ENCODE measurements at regions not wholly inside any gene's neighbourhood (a gene's known extent, or its start where the extent isn't known, plus 50 kb on each side); places are given as distances from the start of the nearest gene placed in this dataset.
"Not testable (repeated sequence)": the region's sequence is repeated elsewhere in the genome, so short reads cannot be mapped to it uniquely, and the experiment has no call there.

- no peak for FAIRE-seq
Observed at GRCh38 chr9:36521148-36521547, 51.5 kb upstream of the MELK start.

DNA sequence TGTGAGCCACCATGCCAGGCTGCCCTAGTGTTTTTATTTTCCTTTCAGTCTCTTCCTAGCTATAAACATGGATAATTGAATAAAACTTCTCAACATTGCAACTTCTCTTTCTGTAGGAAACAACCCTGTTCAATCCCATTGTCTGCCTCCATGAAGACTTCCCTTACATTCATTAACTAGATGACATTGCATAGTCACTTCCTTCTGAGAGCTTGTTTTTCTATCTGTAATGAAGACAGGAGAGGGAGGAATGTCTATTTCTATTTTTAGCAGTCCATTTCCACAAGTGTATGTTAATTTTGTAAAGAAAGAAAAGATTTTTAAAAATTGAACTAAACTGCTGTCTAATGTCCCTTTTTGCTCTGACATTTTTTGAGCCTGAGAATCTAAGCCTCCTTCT, 55.6 kb upstream of the MELK start:
- no peak for FAIRE-seq

- FAIRE-seq, result no peak
Observed at GRCh38 chr9:36504156-36504555, 68.5 kb upstream of the MELK start.

- FAIRE-seq, result no peak
Observed at GRCh38 chr9:36503172-36504088, 69.3 kb upstream of the MELK start.

GRCh38 chr9:36501727-36502126, 71.0 kb upstream of the MELK start:
- FAIRE-seq, result no peak

GRCh38 chr9:36500931-36501330, 71.8 kb upstream of the MELK start:
- not testable (repeated sequence) for FAIRE-seq

DNA sequence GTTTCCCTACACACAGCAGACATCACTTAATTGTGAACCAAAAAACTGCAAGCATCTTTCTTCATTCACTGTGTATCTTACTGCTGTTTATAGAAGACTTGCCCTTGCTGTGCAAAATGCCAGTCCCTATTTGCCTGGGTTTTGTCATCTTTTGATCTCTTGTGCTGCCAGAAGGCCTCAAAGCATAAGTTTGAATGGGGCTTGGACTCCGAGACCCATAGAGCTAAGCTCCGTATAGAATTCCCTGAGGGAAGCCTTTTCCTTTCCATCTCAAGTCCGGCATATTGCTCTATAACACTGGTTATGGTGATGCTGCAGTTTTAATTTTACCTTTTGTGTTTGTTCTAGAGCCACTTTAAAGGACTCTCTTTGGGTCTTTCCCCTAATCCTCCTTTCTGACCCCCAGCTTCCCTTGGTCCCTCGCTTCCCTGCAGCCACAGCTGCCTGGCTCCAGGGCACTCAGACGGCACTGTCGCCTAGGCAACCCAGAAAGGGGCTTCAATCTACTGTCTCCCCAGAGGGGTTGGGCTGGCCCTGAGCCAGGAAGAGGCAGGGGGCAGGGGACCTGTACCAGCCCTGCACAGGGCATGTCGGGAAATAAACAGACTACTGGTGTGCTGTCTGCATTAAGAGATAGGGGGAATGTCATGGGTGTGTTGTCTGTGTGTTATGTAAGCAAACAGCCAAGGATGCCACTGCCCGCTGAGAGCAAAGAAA, 73.4 kb upstream of the MELK start:
- FAIRE-seq, result no peak

DNA sequence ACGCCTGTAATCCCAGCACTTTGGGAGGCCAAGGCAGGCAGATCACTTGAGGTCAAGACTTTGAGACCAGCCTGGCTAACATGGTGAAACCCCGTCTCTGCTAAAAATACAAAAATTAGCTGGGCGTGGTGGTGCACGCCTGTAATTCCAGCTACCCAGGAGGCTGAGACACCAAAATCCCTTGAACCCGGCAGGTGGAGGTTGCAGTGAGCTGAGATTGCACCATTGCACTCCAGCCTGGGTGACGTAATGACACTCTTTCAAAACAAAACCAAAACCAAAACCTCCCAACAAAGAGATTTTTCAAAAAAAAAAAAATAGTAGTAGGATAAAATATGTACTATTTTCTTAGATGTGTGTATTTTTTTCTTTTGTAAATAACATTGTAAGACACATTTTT, 79.1 kb upstream of the MELK start:
- not testable (repeated sequence) for FAIRE-seq

- no peak for FAIRE-seq
Observed at GRCh38 chr9:36492865-36493264, 79.8 kb upstream of the MELK start.

GRCh38 chr9:36489453-36489852, 83.2 kb upstream of the MELK start:
- no peak for FAIRE-seq

GRCh38 chr9:36488389-36488756, 84.3 kb upstream of the MELK start:
- FAIRE-seq, result no peak

- FAIRE-seq, result no peak
Observed at GRCh38 chr9:36487482-36488388, 85.0 kb upstream of the MELK start.

- FAIRE-seq, result no peak
Observed at GRCh38 chr9:36486933-36487481, 85.7 kb upstream of the MELK start.

DNA sequence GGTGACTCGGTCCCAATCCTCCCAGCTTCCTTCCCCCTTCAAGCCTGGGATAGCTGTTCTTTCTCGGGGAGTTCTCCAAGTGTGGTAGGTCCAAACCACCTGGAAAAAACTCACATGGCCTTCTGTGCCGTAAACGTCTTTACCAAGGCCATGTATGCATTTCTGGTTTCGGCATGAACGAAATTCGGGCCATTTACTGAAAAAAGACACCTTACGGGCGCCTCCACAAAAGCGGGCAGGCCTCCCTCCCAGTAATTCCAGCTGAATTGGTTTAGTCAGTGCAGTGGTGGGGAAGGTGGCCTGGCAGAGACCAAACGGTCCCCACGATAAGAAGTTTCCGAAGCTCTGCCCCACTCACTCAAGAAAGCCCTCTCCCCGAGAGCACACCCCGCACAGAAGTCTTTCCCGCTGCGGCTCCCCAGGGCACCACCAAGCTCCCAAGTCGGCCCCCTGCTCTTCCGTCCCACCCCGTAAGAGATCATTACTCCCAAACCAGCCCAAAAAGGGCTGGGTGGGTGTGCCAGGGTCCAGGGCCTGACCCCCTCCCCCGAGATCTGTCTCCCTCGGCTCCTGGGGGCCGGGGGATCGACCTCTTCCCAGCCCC, 86.3 kb upstream of the MELK start:
- FAIRE-seq, result no peak

GRCh38 chr9:36485647-36486328, 85.7 kb upstream of the RNF38 start:
- FAIRE-seq, result no peak

DNA sequence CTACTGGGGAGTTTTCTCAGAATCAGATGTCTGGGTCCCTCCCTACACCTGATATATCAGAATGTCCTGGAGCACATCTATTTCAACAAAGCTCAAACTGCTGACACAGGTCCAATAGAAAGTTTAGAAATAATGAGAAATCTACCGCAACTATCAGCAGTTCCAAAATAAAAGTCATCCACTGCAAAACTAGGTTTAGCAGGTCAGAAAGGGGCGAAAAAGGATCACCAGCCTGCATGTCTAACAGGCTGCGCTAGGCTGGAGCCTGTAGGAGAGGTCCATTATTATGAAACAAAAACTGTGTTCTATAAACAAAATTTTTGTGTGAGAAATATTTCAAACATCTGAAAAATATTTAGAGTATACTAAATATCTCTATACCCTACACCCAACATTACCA, 84.1 kb upstream of the RNF38 start:
- FAIRE-seq, result no peak

GRCh38 chr9:36479101-36479500, 79.0 kb upstream of the RNF38 start:
- FAIRE-seq, result no peak

DNA sequence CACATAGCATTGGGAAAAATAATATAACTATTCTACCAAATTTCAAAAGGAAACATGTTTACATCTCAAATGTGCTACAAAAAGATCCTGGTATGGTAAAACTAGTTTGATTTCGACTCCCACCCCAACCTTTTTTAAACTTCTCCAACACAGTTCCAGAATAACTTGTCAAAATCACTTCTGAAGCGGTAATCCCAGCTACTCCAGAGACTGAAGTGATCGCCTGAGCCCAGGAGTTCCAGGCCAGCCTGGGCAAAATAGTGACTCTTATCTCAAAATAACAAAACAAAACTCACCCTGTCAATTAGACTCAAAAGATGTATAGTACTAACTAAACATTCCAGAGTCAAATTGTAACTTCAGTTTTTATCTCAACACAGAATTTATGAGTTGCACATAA, 71.3 kb upstream of the RNF38 start:
- FAIRE-seq, result no peak

DNA sequence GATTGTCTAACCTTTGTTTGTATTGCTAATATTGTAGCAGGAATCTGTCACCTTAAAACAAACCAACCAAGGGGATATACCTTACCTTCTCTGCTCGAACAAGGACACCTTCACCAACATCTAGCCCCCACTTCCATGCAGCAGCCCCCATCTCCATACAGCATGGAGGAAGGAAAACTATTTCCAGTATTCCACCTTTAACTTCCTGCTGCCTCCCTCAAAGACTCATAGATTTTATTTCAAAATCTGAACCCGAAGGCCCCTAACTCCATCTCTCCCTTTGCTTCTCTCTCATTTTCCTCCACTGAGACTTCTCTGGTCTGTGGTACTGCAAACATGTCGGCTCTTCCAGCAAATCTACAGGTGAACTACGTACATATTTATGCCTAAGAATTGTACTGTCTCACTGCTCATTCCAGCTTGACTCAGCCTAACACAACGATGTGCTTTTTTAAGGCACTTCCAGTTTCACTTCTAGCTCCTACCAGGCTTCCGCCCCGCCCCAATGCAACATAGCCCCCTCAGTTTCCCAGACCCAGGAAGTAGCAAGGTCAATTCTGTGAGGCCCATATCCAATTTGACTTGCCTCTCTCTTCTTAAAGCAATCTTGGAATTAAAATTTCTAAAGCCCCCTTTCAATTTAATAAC, 70.7 kb upstream of the RNF38 start:
- FAIRE-seq, result no peak

- no peak for FAIRE-seq
Observed at GRCh38 chr9:36463467-36463866, 63.4 kb upstream of the RNF38 start.

DNA sequence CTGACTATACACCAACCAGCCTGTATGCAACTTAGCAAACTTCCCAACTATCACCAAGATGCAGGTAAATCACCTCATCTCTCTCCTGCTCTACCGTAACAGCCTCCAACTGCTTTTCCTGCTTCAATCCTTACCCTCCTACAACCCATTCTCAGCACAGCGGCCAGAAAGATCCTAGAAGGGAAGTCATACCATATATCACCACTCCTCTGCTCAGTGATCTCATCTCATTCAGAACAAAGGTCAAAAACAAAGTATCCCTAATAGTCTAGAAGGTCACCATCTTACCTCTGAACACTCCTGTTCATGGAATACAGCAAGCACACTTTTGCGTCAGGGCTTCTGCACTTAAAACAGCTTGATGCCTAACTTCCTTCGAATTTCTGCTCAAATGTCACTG, 62.2 kb upstream of the RNF38 start:
- no peak for FAIRE-seq
